HG03378 (cell line): ENCODE measurements at regions not wholly inside any gene's neighbourhood (a gene's known extent, or its start where the extent isn't known, plus 50 kb on each side); places are given as distances from the start of the nearest gene placed in this dataset.

Experiments
- ATAC-seq: cut with Tn5 transposase; IDR thresholded peaks from one replicate; pipeline ENCODE4 v1.9.1; 2021; ENCODE audit warnings: mild to moderate bottlenecking, moderate library complexity; ENCODE audit not compliant: unreplicated experiment

DNA sequence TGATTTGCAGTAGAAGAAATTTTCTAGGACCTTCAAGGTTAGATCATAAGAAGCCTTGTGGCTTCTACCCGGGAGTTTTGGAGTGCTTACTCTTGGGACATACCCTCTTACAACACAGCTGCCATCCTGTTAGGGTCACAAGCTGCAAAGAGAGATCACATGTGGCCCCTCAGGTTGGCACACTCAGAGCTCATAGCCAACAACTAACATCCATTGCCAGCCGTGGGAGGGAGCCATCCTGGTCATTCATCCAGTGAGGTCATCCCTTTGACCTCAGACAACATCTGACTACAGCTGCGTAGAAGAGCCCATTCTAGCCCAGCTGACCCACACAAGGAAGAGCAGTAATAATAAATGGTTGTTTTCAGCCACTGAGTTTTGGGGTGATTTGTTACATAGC is 76.9 kb upstream of the NABP1 start:
- ATAC-seq: no peak

DNA sequence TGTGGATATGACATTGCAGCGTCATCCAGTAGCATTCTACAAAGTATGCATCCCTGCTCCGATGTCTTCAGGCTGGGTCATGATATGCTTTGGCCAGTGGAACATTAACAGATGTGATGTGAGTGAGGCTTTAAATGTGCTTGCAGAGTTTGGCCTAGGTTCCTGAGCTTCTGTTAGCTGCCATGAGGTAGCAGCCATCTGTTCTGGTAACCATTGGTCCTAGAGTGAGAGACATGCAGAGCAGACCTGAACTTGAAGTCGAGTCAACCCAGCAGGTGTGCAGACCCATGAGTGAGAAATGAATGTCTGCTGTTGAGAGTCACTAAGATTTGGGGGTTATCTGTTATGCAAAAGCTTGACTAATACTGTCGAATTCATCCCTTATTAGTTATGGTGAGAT is 73.8 kb upstream of the NABP1 start:
- no peak for ATAC-seq

DNA sequence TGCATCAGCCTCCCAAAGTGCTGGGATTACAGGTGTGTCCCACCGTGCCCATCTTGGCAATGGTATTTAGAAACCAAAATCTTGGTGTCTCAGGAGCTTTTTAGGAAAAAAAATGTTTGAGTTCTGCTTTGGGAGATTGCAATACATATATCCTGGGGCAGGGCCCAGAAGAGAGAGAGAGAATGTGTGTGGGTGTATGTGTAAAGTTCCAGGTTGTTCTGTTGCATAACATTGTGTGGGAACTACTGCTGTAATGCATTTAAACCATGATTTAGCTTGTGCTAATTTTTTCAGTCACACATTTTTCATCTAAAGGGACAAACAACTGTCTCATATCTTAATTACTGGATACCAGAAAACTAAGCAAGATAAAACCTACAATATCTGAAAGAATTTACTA is 70.8 kb upstream of the NABP1 start:
- no peak for ATAC-seq

DNA sequence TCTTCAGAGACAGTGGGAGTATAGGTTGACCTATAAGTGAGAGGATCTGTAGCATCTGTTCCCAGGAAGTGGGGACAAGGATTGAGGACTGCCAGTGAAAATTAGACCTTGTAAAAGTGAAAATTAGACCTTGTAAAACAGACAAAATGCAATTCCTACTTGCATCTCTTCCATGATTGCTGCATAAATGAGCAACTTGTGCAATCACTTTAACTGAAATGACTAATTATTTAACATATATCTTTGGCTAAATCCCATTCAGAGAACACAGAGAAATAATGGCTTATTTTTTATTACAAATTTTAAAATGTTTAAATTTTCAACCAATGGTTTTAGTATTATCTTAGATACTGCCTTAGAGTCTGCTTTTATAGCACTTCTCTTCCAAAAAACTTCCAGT is 67.2 kb upstream of the NABP1 start:
- ATAC-seq: no peak

DNA sequence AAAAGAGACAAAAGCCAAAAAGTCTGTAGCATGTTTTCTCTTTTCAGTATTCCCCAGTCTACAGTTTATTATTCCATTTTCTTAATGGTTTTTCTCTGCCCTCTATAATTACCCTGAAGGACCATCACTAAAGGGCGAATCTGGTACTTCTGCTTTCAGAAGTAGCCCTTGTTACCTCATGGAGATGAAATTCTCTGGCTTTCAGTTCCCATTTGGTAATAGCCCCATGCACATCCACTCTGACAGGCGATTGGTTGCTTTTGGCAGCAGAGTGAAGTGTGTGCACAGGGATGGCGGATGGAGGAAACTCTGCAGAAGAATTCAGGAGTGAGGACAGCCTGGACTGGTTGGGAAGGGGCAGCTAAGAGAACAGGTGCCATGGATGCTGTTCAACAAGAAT is 66.3 kb upstream of the NABP1 start:
- ATAC-seq: peak; percentile 98

DNA sequence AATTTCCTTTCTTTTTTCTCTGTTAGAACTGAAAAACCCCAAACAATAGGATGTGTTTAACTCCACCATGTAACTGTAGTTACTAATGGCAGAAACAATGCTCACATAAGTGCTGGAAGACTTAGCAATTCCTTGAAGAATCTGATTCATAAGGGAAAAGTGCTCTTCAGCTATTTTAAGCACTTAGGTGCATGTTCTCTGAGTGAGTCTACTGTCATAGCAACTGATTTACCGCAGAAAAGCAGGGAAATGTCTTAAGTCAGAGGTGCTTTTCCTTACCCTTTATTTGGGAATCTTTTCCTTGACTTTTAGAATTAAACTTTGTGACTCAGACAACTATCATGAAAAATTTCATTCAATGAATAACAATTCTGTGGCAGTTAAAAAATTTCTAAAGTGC is 65.4 kb upstream of the NABP1 start:
- ATAC-seq: no peak

DNA sequence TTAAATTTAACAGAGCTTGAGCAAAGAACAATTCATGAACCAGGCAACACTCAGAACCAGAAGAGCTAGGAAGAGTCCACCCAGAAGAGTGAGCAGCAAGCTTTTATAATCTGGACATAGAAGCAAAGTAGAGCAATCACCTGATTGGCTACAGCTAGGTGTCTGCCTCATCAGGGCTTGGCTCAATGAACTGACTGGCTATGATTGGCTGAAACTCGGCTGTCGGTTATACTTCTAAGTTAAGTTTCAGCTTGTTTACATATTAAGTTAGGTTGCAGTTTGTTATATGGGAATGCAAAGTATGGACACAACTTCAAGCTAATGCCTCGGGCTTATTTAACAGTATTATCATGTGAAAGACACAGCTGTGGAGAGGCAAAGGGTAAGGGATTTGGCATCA is 63.2 kb upstream of the NABP1 start:
- ATAC-seq: no peak

DNA sequence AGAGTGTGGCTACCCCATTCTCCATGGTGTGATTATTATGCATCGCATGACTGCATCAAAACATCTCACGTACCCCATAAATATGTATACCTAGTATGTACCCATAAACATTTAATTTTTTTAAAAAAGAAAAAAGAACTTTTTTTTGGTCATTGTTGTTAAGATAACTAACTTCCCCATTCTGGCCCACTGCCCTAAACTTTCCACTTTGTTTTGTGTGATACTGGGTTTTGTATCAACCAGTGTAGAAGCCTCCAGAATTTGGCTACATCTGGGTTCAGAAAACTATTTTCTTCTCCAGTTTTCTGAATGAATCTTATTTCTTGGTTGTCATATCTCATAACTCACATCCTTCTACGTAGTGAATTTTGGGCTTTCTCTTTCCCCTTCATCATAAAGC is 62.3 kb upstream of the NABP1 start:
- no peak for ATAC-seq

DNA sequence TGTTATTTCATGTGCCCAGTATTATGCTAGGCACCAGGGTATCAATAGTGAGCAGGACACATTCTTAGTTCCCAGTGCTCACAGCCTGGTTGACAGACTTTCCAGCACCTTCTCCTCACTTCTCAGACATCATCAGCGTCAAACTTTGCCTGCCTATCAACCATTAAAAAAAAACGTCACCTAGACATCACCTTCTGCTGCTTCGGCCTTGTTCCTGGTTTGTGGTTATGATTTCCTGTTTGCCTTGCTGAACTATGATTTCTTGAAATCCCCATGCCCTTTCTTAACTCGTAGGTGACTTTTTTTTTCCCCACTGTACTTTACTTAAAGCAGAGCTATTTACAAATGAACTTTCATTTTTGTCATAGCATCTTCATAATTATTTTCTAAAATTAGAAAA is 60.4 kb upstream of the NABP1 start:
- peak; percentile 93 for ATAC-seq

DNA sequence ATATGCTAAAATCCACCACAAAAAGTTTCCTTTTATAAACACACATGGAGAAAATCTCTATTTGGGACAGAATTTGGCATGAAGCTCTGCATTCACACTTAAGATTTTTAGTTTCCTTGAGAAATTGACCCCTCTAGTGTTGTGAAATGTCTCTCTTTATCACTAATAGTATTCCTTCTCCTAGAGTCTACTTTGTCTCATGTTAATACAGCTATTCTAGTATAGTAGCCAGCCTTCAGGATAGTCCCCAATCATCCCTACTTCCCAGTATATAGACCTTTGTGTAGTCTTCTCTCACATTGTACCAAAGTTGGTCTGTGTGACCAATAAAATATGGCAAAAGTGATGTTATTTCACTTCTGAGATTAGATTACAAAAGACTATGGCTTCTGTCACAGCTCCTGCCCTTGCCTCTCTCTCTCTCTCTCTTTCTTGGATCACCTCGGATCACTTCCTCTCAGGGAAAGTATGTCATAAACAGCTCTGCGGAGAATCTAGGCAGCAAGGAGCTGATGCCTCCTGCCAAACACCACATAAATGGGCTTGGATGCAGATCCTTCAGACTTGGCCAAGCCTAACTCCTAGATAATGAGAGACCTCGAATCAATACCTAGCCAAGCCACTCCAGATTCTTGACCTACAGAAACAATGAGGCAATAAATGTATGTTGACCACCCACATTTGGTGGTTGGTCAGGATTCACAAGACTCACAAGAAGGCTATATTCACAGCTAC is 59.7 kb upstream of the NABP1 start:
- ATAC-seq: no peak

DNA sequence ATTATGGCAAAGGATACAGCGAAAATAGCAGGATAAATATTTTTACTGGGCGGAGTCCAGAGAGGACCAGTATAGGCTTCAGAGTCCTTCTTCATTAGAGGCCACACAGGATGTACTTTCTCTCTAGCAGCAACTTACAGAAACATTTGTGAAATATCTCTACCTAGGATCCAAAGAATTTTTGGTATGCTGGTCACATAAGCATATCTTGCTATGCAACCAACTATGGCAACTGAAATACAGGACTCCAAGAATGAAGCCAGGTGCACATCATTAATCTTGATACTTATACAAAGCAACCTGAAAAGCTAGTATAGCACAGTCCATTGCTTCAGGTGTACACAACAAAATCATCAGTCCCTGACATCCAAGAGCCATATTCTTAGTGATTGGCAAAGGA is 59.1 kb upstream of the NABP1 start:
- ATAC-seq: no peak

DNA sequence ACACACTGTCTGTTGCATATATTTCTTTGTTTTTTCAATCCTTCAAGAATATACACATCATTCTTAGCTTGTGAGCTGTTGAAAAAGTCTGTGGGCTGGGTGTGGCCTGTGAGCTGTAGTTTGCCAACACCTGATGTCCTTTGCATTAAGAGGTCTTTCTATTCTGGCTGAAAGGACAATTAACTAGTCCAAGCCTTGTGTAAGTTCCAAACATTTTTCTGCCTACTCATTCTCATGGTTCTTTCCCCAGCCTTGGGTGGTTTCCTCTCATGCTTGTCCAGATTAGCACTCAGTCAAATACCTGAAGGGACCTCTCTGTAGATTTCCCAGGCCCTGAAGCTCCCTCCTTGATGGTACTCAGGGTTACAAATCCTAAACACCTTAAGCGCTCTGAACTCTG is 57.8 kb upstream of the NABP1 start:
- ATAC-seq: no peak

DNA sequence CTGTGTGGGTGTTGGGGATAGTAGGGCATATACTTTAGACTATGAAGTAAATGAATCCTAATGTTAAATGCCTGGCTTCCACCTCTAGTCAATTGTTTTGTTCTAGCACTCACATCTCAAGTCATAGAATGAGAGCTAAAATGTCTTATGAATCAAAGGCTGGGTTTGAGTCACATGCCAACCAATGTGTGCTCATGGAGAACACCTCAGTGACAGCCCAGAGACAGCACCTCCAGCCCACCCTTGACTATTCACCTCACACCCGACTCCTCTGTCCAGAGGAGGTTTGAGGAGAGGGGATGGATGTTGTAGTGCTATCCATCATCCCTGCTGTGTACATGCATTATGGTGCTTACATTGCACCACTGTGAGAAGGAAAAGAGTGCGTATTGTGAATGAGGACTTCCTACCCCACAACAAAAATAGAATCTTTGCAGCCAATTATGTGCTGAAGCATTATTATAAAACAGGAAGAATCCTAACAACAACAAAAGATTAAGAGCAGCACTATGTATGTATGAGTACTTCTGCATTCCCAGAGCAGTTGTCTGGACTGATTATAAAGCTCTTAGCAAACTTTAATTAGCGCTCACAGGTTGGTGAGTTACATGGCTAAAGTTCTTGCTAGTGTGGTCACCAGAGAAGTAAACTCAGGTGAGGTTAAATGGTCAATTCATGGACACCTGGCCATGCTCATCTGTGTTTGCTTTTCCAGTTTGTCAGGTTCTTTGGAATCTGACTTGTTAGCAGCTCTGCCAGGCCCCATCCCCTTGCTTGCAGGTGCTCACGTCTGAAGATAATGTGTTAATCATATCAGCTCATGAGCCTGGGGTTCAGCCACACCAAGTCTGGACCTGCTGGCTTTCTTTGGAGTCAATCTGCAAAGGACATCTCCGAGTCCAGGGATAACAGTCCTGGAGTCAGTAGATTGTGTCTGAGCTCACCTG is 55.3 kb upstream of the NABP1 start:
- ATAC-seq: no peak

DNA sequence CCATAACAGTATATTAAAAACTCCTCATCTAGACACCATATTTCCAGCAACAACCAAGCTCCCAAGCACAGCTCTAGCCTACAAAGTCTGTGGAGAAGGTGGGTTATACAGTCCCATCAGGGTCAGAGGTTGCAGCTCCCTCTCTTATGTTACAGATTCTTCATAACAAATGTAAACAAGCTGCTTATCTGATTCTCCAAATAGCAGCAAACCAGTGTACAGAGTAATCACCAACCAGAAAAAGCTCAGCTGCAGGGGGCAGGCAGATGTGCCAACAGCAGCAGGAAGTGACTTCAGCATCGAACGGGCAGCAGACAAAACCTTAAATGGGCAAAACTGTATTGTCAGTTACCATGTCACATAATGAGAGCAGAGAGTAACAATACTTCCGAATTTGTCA is 52.9 kb upstream of the NABP1 start:
- peak; percentile 81 for ATAC-seq

DNA sequence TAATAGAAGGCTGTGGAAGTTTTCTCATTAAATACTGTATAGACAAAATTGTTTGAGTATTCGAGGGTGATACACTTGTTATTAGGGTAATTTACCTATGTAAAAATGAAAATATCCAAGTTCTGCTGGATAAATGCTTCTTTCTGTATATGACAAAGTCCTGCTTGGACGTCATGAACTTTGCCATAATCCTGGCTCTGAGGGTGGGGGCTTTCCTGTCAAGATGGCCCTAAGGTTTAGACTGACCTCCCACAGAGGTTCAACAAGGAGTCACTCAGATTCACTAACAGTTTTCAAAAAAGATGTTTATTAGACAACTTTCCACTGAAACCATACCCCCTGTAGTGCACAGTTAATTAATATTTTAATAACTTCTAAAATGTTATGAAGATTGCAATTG is 52.5 kb upstream of the NABP1 start:
- ATAC-seq: peak; percentile 7

DNA sequence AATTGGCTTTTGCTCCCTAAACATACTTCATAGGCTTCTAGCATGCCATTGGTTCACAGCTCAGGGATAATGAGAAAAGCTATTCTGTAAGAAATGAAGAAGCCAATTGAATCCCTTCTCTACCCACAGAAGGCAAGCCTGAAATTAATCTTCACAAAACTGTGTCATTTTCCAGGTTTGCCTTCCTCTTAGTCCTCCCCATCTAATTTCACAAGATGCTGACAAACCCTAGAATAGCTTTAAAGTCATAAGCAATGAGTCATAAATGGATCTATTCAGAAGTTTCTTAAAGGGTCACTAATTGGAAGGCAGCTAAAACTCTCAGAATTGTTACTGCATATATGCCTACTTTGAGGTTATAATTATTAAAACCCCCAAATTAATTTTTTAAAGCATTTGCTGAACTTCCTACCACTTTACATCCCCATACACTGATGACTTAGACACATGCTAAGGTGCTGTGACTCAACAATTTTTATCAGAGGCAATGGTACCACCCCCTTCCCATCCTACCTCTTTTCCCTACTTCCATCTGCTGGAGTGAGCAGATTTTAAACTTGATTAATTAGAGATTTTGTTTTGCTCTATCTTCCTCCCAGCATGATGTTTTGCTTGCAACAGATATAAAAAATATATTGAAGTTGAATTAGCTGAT is 51.3 kb upstream of the NABP1 start:
- ATAC-seq: no peak

DNA sequence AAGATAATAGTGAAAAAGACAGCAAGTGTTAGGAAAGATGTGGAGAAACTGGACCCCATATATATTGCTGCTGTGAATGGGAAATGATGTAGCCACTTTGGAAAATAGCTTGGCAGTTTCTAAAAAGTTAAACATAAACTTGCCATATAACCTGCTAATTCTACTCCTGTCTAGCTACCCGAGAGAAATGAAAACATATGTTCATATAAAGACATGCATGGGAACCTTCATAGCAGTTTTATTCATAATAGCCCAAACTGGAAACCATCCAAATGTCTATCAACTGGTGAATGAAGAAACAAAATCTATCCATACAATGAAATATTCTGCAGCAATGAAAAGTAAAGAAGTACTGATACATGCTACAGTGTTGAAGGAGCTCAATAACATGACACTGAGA is 50.4 kb upstream of the NABP1 start:
- no peak for ATAC-seq
